ENCODE measurements at regions not wholly inside any gene's neighbourhood (a gene's known extent, or its start where the extent isn't known, plus 50 kb on each side); places are given as distances from the start of the nearest gene placed in this dataset.
A peak's percentile ranks its signal among the peaks of the same experiment; 100 is the strongest.

DNA sequence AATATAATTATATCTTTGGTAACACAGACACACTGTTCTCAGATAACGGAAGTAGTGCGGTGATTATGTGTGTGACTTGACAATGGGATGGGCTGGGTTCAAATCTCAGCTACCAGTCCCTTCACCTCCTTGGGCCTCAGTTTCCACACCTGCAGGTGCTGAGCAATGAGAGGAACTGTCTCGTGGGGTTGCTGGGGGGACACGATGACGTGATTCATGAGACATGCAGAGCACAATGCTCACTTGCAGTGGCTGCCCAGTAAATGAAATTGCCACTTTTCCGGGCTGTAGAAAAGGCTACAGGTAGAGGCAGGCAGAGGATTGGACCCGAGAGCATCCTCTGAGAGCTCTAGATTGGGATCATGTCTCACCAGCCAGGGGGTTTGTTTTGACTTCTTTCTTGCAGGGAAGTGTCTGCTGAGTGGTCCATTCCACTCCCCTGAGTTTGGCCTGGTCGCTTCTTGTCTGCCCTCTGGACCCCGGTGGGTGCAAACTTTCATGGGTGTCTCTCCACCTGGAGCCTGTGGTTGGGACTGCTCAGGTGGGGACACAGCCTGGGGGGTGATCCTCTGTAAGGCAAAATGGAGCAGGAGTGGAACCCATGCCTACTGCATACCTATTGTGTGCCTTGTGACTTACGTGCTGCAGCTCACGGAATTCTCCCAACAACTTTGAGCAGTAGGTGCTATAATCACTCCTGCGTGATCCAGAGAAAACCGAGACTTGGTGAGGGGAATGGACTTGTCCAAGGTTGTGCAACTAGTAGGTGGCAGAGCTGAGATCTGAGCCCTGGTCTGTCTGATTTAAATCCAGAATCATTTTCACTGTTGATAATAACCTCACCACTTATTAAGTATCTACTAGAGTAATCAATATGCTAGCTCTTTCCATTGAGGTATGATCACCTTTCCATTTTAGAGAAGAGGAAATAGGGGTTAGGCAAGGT, 147.2 kb downstream of the CEBPB start:
- H4K20me1 ChIP-seq (ENCODE audit: insufficient read depth, low read length, poor library complexity, severe bottlenecking) = no peaks in the 10 kb centered on the region

DNA sequence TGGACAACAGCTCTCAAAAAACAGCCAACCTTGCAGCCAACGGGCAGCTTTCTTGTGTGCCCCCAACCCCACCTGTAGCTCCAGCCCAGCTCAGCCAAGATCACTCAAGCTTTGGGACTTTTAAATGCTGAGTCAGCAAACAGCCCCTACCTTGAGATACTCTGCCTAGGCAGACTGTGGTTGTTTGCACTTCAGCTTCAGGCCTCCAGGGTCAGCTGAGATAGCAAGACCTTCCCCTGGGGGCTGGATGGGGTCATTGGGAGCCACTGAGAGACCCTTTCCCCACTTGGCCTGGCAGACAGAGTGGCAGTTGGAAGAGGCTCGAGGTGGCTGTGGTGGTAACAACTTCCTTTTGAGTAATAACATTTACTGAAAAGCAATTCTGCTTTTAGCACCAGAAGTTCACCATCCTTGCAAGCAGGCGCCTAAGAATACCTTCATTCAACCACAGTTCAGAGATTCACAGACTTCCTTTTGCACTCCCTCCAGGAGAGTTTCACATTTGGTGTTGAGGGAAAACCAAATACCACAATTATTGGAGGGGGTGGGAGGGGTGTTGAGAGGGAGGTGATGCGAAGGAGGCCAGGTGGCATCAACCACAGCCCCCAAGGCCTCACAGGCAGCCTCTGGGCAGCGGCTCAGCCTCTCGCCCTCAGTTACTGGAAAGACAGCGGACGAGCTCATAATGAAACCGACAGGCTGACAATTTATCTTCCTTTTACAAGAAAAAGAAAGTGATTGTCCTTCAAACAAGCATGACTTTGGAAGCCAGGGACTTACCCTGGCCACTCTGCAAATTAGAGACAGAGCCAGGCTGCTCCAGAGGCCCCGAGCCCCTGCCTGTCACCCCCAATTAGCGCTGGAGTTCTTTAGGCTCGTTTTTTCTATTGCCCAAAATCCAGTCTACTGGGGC, 148.1 kb downstream of the CEBPB start:
- H3K9me3 ChIP-seq (ENCODE audit: insufficient read depth, low read depth, low read length) = no peaks in the 10 kb centered on the region
- no peak for TF ChIP-seq EZH2phosphoT487 (IDR thresholded peaks at IDR 0.05; ENCODE audit: borderline replicate concordance)
- TF ChIP-seq, protein P1, sequence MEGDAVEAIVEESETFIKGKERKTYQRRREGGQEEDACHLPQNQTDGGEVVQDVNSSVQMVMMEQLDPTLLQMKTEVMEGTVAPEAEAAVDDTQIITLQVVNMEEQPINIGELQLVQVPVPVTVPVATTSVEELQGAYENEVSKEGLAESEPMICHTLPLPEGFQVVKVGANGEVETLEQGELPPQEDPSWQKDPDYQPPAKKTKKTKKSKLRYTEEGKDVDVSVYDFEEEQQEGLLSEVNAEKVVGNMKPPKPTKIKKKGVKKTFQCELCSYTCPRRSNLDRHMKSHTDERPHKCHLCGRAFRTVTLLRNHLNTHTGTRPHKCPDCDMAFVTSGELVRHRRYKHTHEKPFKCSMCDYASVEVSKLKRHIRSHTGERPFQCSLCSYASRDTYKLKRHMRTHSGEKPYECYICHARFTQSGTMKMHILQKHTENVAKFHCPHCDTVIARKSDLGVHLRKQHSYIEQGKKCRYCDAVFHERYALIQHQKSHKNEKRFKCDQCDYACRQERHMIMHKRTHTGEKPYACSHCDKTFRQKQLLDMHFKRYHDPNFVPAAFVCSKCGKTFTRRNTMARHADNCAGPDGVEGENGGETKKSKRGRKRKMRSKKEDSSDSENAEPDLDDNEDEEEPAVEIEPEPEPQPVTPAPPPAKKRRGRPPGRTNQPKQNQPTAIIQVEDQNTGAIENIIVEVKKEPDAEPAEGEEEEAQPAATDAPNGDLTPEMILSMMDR (conservative IDR thresholded peaks at IDR 0.05; ENCODE audit: low read length) = peak; percentile 47
- no peaks in the 10 kb centered on the region for H3K36me3 ChIP-seq (ENCODE audit: insufficient read depth, low read length)
- peaks cover 8% of the 10 kb centered on the region; the same call in 1 of the 2 replicates for H3F3A ChIP-seq (ENCODE audit: low read depth)
- H3K4me1 ChIP-seq (ENCODE audit: insufficient read depth, low read length, poor library complexity, severe bottlenecking) = peaks cover 27% of the 10 kb centered on the region
- peak overlapping the region; percentile 58 for H3K9ac ChIP-seq (ENCODE audit: low read depth, low read length, poor library complexity, severe bottlenecking)
- H3K79me2 ChIP-seq (ENCODE audit: insufficient read depth, low read length) = no peaks in the 10 kb centered on the region
- H2AFZ ChIP-seq (ENCODE audit: low read length) = no peak overlapping the region
- H3K9me2 ChIP-seq (replicated peaks; ENCODE audit: low read depth, low read length) = no peaks in the 10 kb centered on the region
- no peaks in the 10 kb centered on the region for H4K20me1 ChIP-seq (ENCODE audit: insufficient read depth, low read length, poor library complexity, severe bottlenecking)
- peak overlapping the region; percentile 61 for H3K4me3 ChIP-seq (ENCODE audit: low read length, poor library complexity, severe bottlenecking)
- peak overlapping the region; percentile 81 for H3K4me2 ChIP-seq (ENCODE audit: low read depth, low read length, poor library complexity, severe bottlenecking)
- no peaks in the 10 kb centered on the region for H3K27me3 ChIP-seq (ENCODE audit: insufficient read depth, low read length, poor library complexity, severe bottlenecking)

More for the DNA sequence above, 147.2 kb downstream of the CEBPB start:
- H3K9ac ChIP-seq (ENCODE audit: low read depth, low read length, poor library complexity, severe bottlenecking) = no peak overlapping the region
- H3K4me1 ChIP-seq (ENCODE audit: insufficient read depth, low read length, poor library complexity, severe bottlenecking) = peaks cover 27% of the 10 kb centered on the region
- no peak overlapping the region for H2AFZ ChIP-seq (ENCODE audit: low read length)
- no peaks in the 10 kb centered on the region for H3K79me2 ChIP-seq (ENCODE audit: insufficient read depth, low read length)
- no peaks in the 10 kb centered on the region for H3K9me3 ChIP-seq (ENCODE audit: insufficient read depth, low read depth, low read length)
- H3K9me2 ChIP-seq (replicated peaks; ENCODE audit: low read depth, low read length) = no peaks in the 10 kb centered on the region
- no peaks in the 10 kb centered on the region for H3K27me3 ChIP-seq (ENCODE audit: insufficient read depth, low read length, poor library complexity, severe bottlenecking)
- no peaks in the 10 kb centered on the region for H3K36me3 ChIP-seq (ENCODE audit: insufficient read depth, low read length)
- H3K4me2 ChIP-seq (ENCODE audit: low read depth, low read length, poor library complexity, severe bottlenecking) = peak overlapping the region; percentile 81
- TF ChIP-seq EZH2phosphoT487 (IDR thresholded peaks at IDR 0.05; ENCODE audit: borderline replicate concordance) = no peak
- TF ChIP-seq, protein P1 (conservative IDR thresholded peaks at IDR 0.05; ENCODE audit: low read length) = no peak
- no peak overlapping the region for H3K4me3 ChIP-seq (ENCODE audit: low read length, poor library complexity, severe bottlenecking)
- H3F3A ChIP-seq (ENCODE audit: low read depth) = peaks cover 8% of the 10 kb centered on the region; the same call in 1 of the 2 replicates

DNA sequence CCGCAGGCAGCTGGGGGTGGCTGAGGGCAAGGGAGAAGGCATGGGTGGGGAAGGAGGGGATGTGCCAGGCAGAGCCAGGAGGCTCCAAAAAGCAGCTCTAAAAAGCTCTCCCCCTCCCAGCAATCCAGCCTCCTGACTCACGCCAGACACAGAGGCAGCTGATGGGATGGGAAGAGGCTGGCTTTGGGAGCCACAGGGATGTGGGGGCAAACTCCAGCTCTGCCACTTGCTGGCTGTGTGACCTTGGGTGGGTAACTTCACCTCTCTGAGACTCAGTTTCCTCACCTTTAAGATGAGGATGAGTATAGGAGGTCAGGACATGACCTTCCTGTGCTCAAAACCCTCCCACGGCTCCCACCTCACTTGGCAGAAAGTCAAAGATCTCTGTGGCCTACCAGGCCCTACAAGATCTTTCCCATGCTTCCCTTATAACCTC, 148.9 kb downstream of the CEBPB start:
- H4K20me1 ChIP-seq (ENCODE audit: insufficient read depth, low read length, poor library complexity, severe bottlenecking) = no peaks in the 10 kb centered on the region
- peak overlapping the region; percentile 61 for H3K4me3 ChIP-seq (ENCODE audit: low read length, poor library complexity, severe bottlenecking)
- H3K9me2 ChIP-seq (replicated peaks; ENCODE audit: low read depth, low read length) = no peaks in the 10 kb centered on the region
- H3K4me1 ChIP-seq (ENCODE audit: insufficient read depth, low read length, poor library complexity, severe bottlenecking) = peaks cover 27% of the 10 kb centered on the region
- TF ChIP-seq, protein P1 (conservative IDR thresholded peaks at IDR 0.05; ENCODE audit: low read length) = no peak
- no peak for TF ChIP-seq EZH2phosphoT487 (IDR thresholded peaks at IDR 0.05; ENCODE audit: borderline replicate concordance)
- H3K36me3 ChIP-seq (ENCODE audit: insufficient read depth, low read length) = no peaks in the 10 kb centered on the region
- no peaks in the 10 kb centered on the region for H3K9me3 ChIP-seq (ENCODE audit: insufficient read depth, low read depth, low read length)
- peak overlapping the region; percentile 81 for H3K4me2 ChIP-seq (ENCODE audit: low read depth, low read length, poor library complexity, severe bottlenecking)
- H2AFZ ChIP-seq (ENCODE audit: low read length) = no peak overlapping the region
- H3K79me2 ChIP-seq (ENCODE audit: insufficient read depth, low read length) = no peaks in the 10 kb centered on the region
- peaks cover 8% of the 10 kb centered on the region; the same call in 1 of the 2 replicates for H3F3A ChIP-seq (ENCODE audit: low read depth)
- no peaks in the 10 kb centered on the region for H3K27me3 ChIP-seq (ENCODE audit: insufficient read depth, low read length, poor library complexity, severe bottlenecking)
- H3K9ac ChIP-seq (ENCODE audit: low read depth, low read length, poor library complexity, severe bottlenecking) = peak overlapping the region; percentile 58

Data from Loucy (cell line).